WTC11 (cell line): ENCODE measurements at regions not wholly inside any gene's neighbourhood (a gene's known extent, or its start where the extent isn't known, plus 50 kb on each side); places are given as distances from the start of the nearest gene placed in this dataset.

ENCODE experiments used
- ATAC-seq: fragments of 200-7000 bp; cut with Tn5 transposase; 2 replicates; pipeline ENCODE4 v1.10.0; 2021; ENCODE audit warnings: mild to moderate bottlenecking, moderate library complexity
- CTCF ChIA-PET: fragments of 300-600 bp; sonication (Branson Sonifier 250); formaldehyde crosslinking; loops from one replicate; lab custom pipeline; 2021; ENCODE audit warnings: antibody characterized with exemption; lab: Charles Lee
- POLR2A ChIA-PET: fragments of 350-600 bp; sonication (Branson Sonifier 250); formaldehyde crosslinking; loops from one replicate; lab custom pipeline; 2021; ENCODE audit warnings: antibody characterized with exemption; lab: Charles Lee
- DNase-seq: peaks from one replicate; pipeline ENCODE4 v3.0.0; 2021; ENCODE audit warnings: low spot score
- H3K27ac Mint-ChIP-seq: 2 replicates; pipeline ENCODE4 v1.8.0; 2021; ENCODE audit warnings: mixed read lengths
- H3K27me3 Mint-ChIP-seq: 2 replicates; pipeline ENCODE4 v1.8.0; 2021; ENCODE audit warnings: low read depth, mild to moderate bottlenecking, moderate library complexity, mixed read lengths
- H3K36me3 Mint-ChIP-seq: 2 replicates; pipeline ENCODE4 v1.8.0; 2021; ENCODE audit warnings: mixed read lengths
- H3K4me1 Mint-ChIP-seq: 2 replicates; pipeline ENCODE4 v1.8.0; 2022; ENCODE audit warnings: mixed read lengths
- H3K4me3 Mint-ChIP-seq: 2 replicates; pipeline ENCODE4 v1.8.0; 2021; ENCODE audit warnings: mild to moderate bottlenecking, moderate library complexity, mixed read lengths
- H3K9me3 Mint-ChIP-seq: 2 replicates; pipeline ENCODE4 v1.8.0; 2021; ENCODE audit warnings: mixed read lengths
- AFF4 ChIP-seq: sonication (generic); formaldehyde crosslinking; IDR thresholded peaks from 2 replicates; pipeline ENCODE4 v1.8.1; 2023; ENCODE audit warnings: mild to moderate bottlenecking, missing genetic modification reagents, borderline replicate concordance
- ATF1 ChIP-seq: sonication (generic); formaldehyde crosslinking; IDR thresholded peaks from 2 replicates; pipeline ENCODE4 v1.8.1; 2023; ENCODE audit warnings: mild to moderate bottlenecking, moderate library complexity, missing genetic modification reagents
- ATF6 ChIP-seq: sonication (generic); formaldehyde crosslinking; IDR thresholded peaks from 2 replicates; pipeline ENCODE4 v1.8.1; 2023; ENCODE audit warnings: mild to moderate bottlenecking, missing genetic modification reagents
- ELF4 ChIP-seq: sonication (generic); formaldehyde crosslinking; IDR thresholded peaks from 2 replicates; pipeline ENCODE4 v1.8.1; 2022; ENCODE audit warnings: low read depth, mild to moderate bottlenecking, moderate library complexity, missing genetic modification reagents
- ESRRA ChIP-seq: sonication (generic); formaldehyde crosslinking; IDR thresholded peaks from 2 replicates; pipeline ENCODE4 v1.8.1; 2022; ENCODE audit warnings: mild to moderate bottlenecking, missing genetic modification reagents, borderline replicate concordance
- GRHL2 ChIP-seq: fragments of 250-450 bp; sonication (Bioruptor Pico); IDR thresholded peaks from 2 replicates; pipeline ENCODE4 v1.8.0; 2022; ENCODE audit warnings: mild to moderate bottlenecking, moderate library complexity; ENCODE audit not compliant: insufficient replicate concordance, severe bottlenecking
- IRF1 ChIP-seq: sonication (generic); formaldehyde crosslinking; IDR thresholded peaks from 2 replicates; pipeline ENCODE4 v1.8.0; 2023; ENCODE audit warnings: missing genetic modification reagents
- JAZF1 ChIP-seq: fragments of 250-450 bp; sonication (Bioruptor Pico); IDR thresholded peaks from 2 replicates; pipeline ENCODE4 v1.9.0; 2021; ENCODE audit warnings: moderate library complexity, mild to moderate bottlenecking, inconsistent platforms
- KAT7 ChIP-seq: sonication (generic); formaldehyde crosslinking; IDR thresholded peaks from 2 replicates; pipeline ENCODE4 v1.8.1; 2023; ENCODE audit warnings: missing genetic modification reagents, mild to moderate bottlenecking, borderline replicate concordance
- MAX ChIP-seq: sonication (generic); formaldehyde crosslinking; IDR thresholded peaks from 2 replicates; pipeline ENCODE4 v1.8.0; 2022; ENCODE audit warnings: mild to moderate bottlenecking, missing genetic modification reagents
- NFE2L1 ChIP-seq: sonication (generic); formaldehyde crosslinking; IDR thresholded peaks from 2 replicates; pipeline ENCODE4 v1.8.1; 2023; ENCODE audit warnings: missing genetic modification reagents
- NR3C1 ChIP-seq: sonication (generic); formaldehyde crosslinking; conservative IDR thresholded peaks from 2 replicates; pipeline ENCODE4 v1.8.1; 2023; ENCODE audit warnings: low read depth, mild to moderate bottlenecking, missing genetic modification reagents
- SMAD3 ChIP-seq: sonication (generic); formaldehyde crosslinking; IDR thresholded peaks from 2 replicates; pipeline ENCODE4 v1.8.0; 2022; ENCODE audit warnings: missing genetic modification reagents, mild to moderate bottlenecking, borderline replicate concordance
- TCF7 ChIP-seq: sonication (generic); formaldehyde crosslinking; IDR thresholded peaks from 2 replicates; pipeline ENCODE4 v1.8.0; 2022; ENCODE audit warnings: mild to moderate bottlenecking, low read depth, missing genetic modification reagents, moderate library complexity
- ZBTB43 ChIP-seq: sonication (generic); formaldehyde crosslinking; IDR thresholded peaks from 2 replicates; pipeline ENCODE4 v1.8.1; 2023; ENCODE audit warnings: mild to moderate bottlenecking, missing genetic modification reagents
- ZNF138 ChIP-seq: sonication (generic); formaldehyde crosslinking; conservative IDR thresholded peaks from 2 replicates; pipeline ENCODE4 v1.8.1; 2022; ENCODE audit warnings: mild to moderate bottlenecking, moderate library complexity, missing genetic modification reagents
- ZNF317 ChIP-seq: sonication (generic); formaldehyde crosslinking; IDR thresholded peaks from 2 replicates; pipeline ENCODE4 v1.8.1; 2023; ENCODE audit warnings: low read depth, mild to moderate bottlenecking, moderate library complexity, missing genetic modification reagents, borderline replicate concordance
- ZNF423 ChIP-seq: fragments of 250-450 bp; sonication (Bioruptor Pico); IDR thresholded peaks from 2 replicates; pipeline ENCODE4 v2.1.2; 2022; ENCODE audit warnings: mild to moderate bottlenecking, moderate library complexity
- ZNF425 ChIP-seq: fragments of 250-450 bp; sonication (Bioruptor Pico); conservative IDR thresholded peaks from 2 replicates; pipeline ENCODE4 v1.9.0; 2021; ENCODE audit warnings: mild to moderate bottlenecking

- peaks cover 9% of the 10 kb centered on the region for H3K9me3 Mint-ChIP-seq
- H3K27me3 Mint-ChIP-seq, result no peaks in the 10 kb centered on the region
- POLR2A ChIA-PET, result interaction anchor here (0.6 kb wide), 1 partner anchor 124 kb away, joined by 4 read pairs; no protein-coding TSS in a partner anchor
- H3K36me3 Mint-ChIP-seq, result peaks cover 5% of the 10 kb centered on the region; the same call in 1 of the 2 replicates
- CTCF ChIA-PET, result no interaction called here
- no peak for TF ChIP-seq NR3C1 (CRISPR knock-in tag)
- no peak overlapping the region for H3K27ac Mint-ChIP-seq
- DNase-seq, result no peak
- ATAC-seq, result no peak
- no peak overlapping the region for H3K4me3 Mint-ChIP-seq
- H3K4me1 Mint-ChIP-seq, result no peaks in the 10 kb centered on the region
Measured at GRCh38 chr2:166673986-166674385, 179.9 kb upstream of the SCN7A start.

- POLR2A ChIA-PET, result no interaction called here
- DNase-seq, result no peak
- peaks cover 5% of the 10 kb centered on the region; the same call in 1 of the 2 replicates for H3K36me3 Mint-ChIP-seq
- TF ChIP-seq ZNF317 (CRISPR knock-in tag) (no peak), ZNF423 (no peak), AFF4 (CRISPR knock-in tag) (no peak), GRHL2 (CRISPR knock-in tag) (no peak), ZNF425 (no peak), JAZF1 (no peak), ZNF138 (CRISPR knock-in tag) (no peak), SMAD3 (CRISPR knock-in tag) (no peak), ATF1 (CRISPR knock-in tag) (no peak), ELF4 (CRISPR knock-in tag) (no peak), MAX (CRISPR knock-in tag) (no peak)
- TF ChIP-seq, all 79 proteins: peak for 0
- Mint-ChIP-seq H3K27me3 (no peaks in the 10 kb centered on the region), H3K27ac (no peak overlapping the region), H3K4me1 (no peaks in the 10 kb centered on the region), H3K4me3 (no peak overlapping the region), H3K9me3 (peaks cover 9% of the 10 kb centered on the region)
- CTCF ChIA-PET, result no interaction called here
- no peak for ATAC-seq
Measured at GRCh38 chr2:166671801-166672200, 177.8 kb upstream of the SCN7A start.

- DNase-seq, result no peak
- no peak for TF ChIP-seq IRF1
- TF ChIP-seq ZBTB43 (CRISPR knock-in tag), result no peak
- no peak for TF ChIP-seq ZNF138 (CRISPR knock-in tag)
- no peak for TF ChIP-seq TCF7 (CRISPR knock-in tag)
- TF ChIP-seq NFE2L1, result no peak
- TF ChIP-seq ZNF423, result no peak
- no peak for TF ChIP-seq ESRRA (CRISPR knock-in tag)
- TF ChIP-seq ATF6 (CRISPR knock-in tag), result no peak
- no peak for TF ChIP-seq NR3C1 (CRISPR knock-in tag)
- TF ChIP-seq KAT7 (CRISPR knock-in tag), result no peak
- TF ChIP-seq ZNF425, result no peak
Measured at GRCh38 chr2:166671235-166671634, 177.2 kb upstream of the SCN7A start.

More at GRCh38 chr2:166671235-166671634, 177.2 kb upstream of the SCN7A start:
- no peak overlapping the region for H3K27ac Mint-ChIP-seq
- peaks cover 9% of the 10 kb centered on the region for H3K9me3 Mint-ChIP-seq
- H3K27me3 Mint-ChIP-seq, result no peaks in the 10 kb centered on the region
- POLR2A ChIA-PET, result no interaction called here
- no peak for ATAC-seq
- no peaks in the 10 kb centered on the region for H3K4me1 Mint-ChIP-seq
- H3K4me3 Mint-ChIP-seq, result no peak overlapping the region
- CTCF ChIA-PET, result no interaction called here
- peaks cover 5% of the 10 kb centered on the region; the same call in 1 of the 2 replicates for H3K36me3 Mint-ChIP-seq
